ENCODE measurements at regions not wholly inside any gene's neighbourhood (a gene's known extent, or its start where the extent isn't known, plus 50 kb on each side); places are given as distances from the start of the nearest gene placed in this dataset.

DNA sequence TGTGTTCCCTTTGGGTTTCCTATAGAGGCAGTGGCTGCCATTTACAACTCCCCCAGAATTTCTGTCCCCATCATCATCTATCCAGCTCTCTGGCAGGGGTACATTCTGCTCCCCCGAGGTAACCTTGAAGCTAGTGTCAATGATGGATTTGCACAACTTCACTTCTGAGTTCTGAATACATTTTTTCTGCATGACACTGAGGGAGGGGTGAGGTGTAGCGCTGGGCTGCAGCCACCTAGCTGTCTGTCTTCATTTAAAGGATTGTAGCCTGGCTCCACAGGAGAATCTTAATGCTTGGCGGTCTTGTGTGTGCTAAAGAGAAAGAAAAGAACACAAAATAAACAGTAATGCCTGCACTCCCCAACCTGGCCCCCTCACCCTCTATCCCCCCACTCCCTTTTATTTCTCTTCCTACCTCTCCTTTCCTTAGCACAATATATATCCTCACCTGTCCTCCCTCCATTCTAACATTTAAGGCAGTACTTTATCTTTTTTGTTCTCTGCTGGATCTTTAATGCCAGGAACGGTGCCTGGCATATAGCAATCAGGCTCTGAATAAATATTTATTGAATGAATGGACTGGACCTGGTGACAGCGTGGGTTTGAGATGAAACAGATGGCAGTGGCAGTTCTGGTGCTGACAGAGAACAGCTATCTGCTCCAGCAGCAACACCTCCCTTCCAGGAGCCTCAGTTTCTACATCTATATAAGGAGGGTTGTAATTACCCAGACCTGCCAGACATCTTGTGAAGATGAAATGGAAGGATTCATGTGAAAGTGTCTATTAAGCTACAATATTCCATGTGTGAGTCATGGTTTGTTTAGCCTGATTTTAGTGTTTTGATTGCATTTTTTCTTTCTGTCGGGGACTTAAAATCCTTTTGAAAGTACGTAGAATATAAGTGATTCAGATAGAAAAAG, 163.5 kb upstream of the CDH11 start:
- no peak for TF ChIP-seq EZH2 (IDR thresholded peaks at IDR 0.05; ENCODE audit: low read length, unreplicated experiment)
- TF ChIP-seq, protein P1, sequence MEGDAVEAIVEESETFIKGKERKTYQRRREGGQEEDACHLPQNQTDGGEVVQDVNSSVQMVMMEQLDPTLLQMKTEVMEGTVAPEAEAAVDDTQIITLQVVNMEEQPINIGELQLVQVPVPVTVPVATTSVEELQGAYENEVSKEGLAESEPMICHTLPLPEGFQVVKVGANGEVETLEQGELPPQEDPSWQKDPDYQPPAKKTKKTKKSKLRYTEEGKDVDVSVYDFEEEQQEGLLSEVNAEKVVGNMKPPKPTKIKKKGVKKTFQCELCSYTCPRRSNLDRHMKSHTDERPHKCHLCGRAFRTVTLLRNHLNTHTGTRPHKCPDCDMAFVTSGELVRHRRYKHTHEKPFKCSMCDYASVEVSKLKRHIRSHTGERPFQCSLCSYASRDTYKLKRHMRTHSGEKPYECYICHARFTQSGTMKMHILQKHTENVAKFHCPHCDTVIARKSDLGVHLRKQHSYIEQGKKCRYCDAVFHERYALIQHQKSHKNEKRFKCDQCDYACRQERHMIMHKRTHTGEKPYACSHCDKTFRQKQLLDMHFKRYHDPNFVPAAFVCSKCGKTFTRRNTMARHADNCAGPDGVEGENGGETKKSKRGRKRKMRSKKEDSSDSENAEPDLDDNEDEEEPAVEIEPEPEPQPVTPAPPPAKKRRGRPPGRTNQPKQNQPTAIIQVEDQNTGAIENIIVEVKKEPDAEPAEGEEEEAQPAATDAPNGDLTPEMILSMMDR (conservative IDR thresholded peaks at IDR 0.05; ENCODE audit: low read depth, low read length): no peak
- TF ChIP-seq EZH2phosphoT487 (IDR thresholded peaks at IDR 0.05; ENCODE audit: borderline replicate concordance, low read length): no peak
